K562 (cell line): ENCODE measurements at regions not wholly inside any gene's neighbourhood (a gene's known extent, or its start where the extent isn't known, plus 50 kb on each side); places are given as distances from the start of the nearest gene placed in this dataset.

Source experiments
- FOXJ3 ChIP-seq: sonication (generic); formaldehyde crosslinking; IDR thresholded peaks from 2 replicates; pipeline ENCODE4 v1.4.0; 2020; ENCODE audit warnings: mild to moderate bottlenecking, missing genetic modification reagents
- NBN ChIP-seq: fragments of 450-650 bp; IDR thresholded peaks from 2 replicates; pipeline ENCODE4 v1.6.1; 2016; ENCODE audit warnings: low read depth, mild to moderate bottlenecking
- NCOA4 ChIP-seq: fragments of 450-650 bp; IDR thresholded peaks from 2 replicates; pipeline ENCODE4 v1.6.1; 2018; ENCODE audit warnings: mild to moderate bottlenecking; ENCODE audit not compliant: partially characterized antibody
- PKNOX1 ChIP-seq: fragments of 450-650 bp; IDR thresholded peaks from 2 replicates; pipeline ENCODE4 v1.6.1; 2016
- RBFOX2 ChIP-seq: fragments of 200-400 bp; formaldehyde crosslinking; IDR thresholded peaks from 2 replicates; pipeline ENCODE4 v1.6.1; 2017; ENCODE audit warnings: low read depth, mild to moderate bottlenecking, low read length, moderate library complexity
- U2AF1 ChIP-seq: fragments of 200-400 bp; formaldehyde crosslinking; optimal IDR thresholded peaks from 2 replicates; pipeline ENCODE3; 2017; ENCODE audit warnings: mild to moderate bottlenecking, low read depth, low read length, moderate library complexity
- XRCC5 ChIP-seq: fragments of 200-400 bp; formaldehyde crosslinking; IDR thresholded peaks from 2 replicates; pipeline ENCODE4 v1.6.1; 2017; ENCODE audit warnings: low read depth, mild to moderate bottlenecking, low read length
- ZBTB2 ChIP-seq: fragments of 450-650 bp; IDR thresholded peaks from 2 replicates; pipeline ENCODE4 v1.6.1; 2016; ENCODE audit warnings: antibody characterized with exemption
- ZBTB26 ChIP-seq: fragments of 450-650 bp; formaldehyde crosslinking; IDR thresholded peaks from 2 replicates; pipeline ENCODE4 v1.4.0; 2022; ENCODE audit warnings: missing genetic modification characterization
- ZNF444 ChIP-seq: fragments of 250-450 bp; sonication (Bioruptor Pico); IDR thresholded peaks from 2 replicates; pipeline ENCODE4 v1.4.0; 2020; ENCODE audit warnings: mild to moderate bottlenecking, moderate library complexity
- ZNF644 ChIP-seq: fragments of 200-800 bp; sonication (Bioruptor generic); IDR thresholded peaks from 2 replicates; pipeline ENCODE4 v1.6.1; 2016; ENCODE audit warnings: low read depth, missing genetic modification characterization, missing compliant biosample characterization
- TF ChIP-seq, protein P1 (sequence below): fragments of 450-650 bp; formaldehyde crosslinking; IDR thresholded peaks from 2 replicates; pipeline ENCODE4 v1.4.0; 2020; ENCODE audit warnings: mild to moderate bottlenecking, moderate library complexity
- TF ChIP-seq, protein P2 (sequence below): fragments of 250-450 bp; sonication (Bioruptor Pico); IDR thresholded peaks from 2 replicates; pipeline ENCODE4 v1.4.0; 2020; ENCODE audit warnings: mild to moderate bottlenecking, moderate library complexity
- TF ChIP-seq, protein P3 (sequence below), 3 experiments: IDR thresholded peaks in 2 of 3; conservative IDR thresholded peaks in 1 of 3; 2 replicates each; pipeline ENCODE4 v1.5.1; 2011 to 2012; ENCODE audit warnings: low read length in 3 of 3, mild to moderate bottlenecking in 3 of 3, control low read depth in 2 of 3, improper control_type of control experiment in 1 of 3, inconsistent platforms in 1 of 3, low read depth in 1 of 3, mixed read lengths in 1 of 3, moderate library complexity in 1 of 3; ENCODE audit not compliant: insufficient read depth in 2 of 3

DNA sequence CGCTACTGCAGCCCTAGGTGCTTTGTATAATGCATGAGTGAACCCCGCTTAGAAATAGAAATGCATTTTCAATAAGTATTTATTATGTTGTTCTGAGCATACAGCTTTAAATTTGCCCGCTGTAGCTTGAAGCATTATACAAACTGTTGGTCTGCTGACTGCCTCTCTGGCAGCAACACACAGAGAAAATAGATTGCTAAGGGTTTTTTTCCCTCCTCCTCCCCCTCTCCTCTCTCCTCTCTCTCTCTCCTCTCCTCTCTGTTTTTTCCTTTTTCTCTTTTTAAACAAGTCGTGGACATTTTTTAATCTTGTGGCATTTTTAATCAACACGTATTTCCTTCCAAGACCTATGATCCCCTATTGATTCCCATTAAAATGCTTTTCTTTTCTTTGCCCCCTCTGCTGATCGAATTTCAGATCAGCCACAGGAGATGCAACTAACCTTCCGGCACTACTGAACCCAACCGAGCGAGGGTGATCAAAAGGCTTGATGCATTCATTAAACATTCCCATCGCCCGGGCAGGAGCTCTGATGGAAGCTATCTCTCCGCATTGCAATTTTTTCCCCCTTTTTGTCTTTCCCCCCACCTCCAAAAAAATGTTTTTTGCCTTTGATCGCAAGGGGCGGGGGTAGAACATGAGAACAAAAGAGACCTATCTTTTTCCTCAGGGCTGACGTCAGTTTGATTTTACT is 90.7 kb upstream of the ARID1B start (continued):
- TF ChIP-seq ZBTB26 = peak; percentile 90
- TF ChIP-seq XRCC5 = 0 out of 2 replicates have a peak, but pooled peaks have one; percentile 10
- peak; percentile 21 for TF ChIP-seq NCOA4
- TF ChIP-seq ZNF444 = 0 out of 2 replicates have a peak, but pooled peaks have one; percentile 44
- TF ChIP-seq, protein P1, sequence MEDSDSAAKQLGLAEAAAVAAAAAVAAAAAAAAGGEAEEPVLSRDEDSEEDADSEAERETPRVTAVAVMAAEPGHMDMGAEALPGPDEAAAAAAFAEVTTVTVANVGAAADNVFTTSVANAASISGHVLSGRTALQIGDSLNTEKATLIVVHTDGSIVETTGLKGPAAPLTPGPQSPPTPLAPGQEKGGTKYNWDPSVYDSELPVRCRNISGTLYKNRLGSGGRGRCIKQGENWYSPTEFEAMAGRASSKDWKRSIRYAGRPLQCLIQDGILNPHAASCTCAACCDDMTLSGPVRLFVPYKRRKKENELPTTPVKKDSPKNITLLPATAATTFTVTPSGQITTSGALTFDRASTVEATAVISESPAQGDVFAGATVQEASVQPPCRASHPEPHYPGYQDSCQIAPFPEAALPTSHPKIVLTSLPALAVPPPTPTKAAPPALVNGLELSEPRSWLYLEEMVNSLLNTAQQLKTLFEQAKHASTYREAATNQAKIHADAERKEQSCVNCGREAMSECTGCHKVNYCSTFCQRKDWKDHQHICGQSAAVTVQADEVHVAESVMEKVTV (CRISPR knock-in tag) = peak; percentile 55
- no peak for TF ChIP-seq U2AF1
- peak; percentile 53; the same call in 1 of the 2 replicates for TF ChIP-seq NBN
- TF ChIP-seq RBFOX2 = no peak
- TF ChIP-seq, protein P2, sequence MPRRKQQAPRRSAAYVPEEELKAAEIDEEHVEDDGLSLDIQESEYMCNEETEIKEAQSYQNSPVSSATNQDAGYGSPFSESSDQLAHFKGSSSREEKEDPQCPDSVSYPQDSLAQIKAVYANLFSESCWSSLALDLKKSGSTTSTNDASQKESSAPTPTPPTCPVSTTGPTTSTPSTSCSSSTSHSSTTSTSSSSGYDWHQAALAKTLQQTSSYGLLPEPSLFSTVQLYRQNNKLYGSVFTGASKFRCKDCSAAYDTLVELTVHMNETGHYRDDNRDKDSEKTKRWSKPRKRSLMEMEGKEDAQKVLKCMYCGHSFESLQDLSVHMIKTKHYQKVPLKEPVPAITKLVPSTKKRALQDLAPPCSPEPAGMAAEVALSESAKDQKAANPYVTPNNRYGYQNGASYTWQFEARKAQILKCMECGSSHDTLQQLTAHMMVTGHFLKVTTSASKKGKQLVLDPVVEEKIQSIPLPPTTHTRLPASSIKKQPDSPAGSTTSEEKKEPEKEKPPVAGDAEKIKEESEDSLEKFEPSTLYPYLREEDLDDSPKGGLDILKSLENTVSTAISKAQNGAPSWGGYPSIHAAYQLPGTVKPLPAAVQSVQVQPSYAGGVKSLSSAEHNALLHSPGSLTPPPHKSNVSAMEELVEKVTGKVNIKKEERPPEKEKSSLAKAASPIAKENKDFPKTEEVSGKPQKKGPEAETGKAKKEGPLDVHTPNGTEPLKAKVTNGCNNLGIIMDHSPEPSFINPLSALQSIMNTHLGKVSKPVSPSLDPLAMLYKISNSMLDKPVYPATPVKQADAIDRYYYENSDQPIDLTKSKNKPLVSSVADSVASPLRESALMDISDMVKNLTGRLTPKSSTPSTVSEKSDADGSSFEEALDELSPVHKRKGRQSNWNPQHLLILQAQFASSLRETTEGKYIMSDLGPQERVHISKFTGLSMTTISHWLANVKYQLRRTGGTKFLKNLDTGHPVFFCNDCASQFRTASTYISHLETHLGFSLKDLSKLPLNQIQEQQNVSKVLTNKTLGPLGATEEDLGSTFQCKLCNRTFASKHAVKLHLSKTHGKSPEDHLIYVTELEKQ = no peak
- 0 out of 2 replicates have a peak, but pooled peaks have one; percentile 15 for TF ChIP-seq ZNF644
- TF ChIP-seq, protein P3, sequence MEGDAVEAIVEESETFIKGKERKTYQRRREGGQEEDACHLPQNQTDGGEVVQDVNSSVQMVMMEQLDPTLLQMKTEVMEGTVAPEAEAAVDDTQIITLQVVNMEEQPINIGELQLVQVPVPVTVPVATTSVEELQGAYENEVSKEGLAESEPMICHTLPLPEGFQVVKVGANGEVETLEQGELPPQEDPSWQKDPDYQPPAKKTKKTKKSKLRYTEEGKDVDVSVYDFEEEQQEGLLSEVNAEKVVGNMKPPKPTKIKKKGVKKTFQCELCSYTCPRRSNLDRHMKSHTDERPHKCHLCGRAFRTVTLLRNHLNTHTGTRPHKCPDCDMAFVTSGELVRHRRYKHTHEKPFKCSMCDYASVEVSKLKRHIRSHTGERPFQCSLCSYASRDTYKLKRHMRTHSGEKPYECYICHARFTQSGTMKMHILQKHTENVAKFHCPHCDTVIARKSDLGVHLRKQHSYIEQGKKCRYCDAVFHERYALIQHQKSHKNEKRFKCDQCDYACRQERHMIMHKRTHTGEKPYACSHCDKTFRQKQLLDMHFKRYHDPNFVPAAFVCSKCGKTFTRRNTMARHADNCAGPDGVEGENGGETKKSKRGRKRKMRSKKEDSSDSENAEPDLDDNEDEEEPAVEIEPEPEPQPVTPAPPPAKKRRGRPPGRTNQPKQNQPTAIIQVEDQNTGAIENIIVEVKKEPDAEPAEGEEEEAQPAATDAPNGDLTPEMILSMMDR (IDR thresholded peaks at IDR 0.05 in 2 of 3, conservative IDR thresholded peaks at IDR 0.05 in 1 of 3; ENCODE audit: insufficient read depth in 2 of 3, low read depth in 1 of 3, low read length in 3 of 3) = peak; percentile 32 to 49 (median 43); a peak in 5 of 6 replicates
- TF ChIP-seq ZBTB2 = 0 out of 2 replicates have a peak, but pooled peaks have one; percentile 18
- TF ChIP-seq PKNOX1 = peak; percentile 44; the same call in 1 of the 2 replicates
- TF ChIP-seq FOXJ3 (CRISPR knock-in tag) = no peak
